HG02938 (cell line): ENCODE measurements at regions not wholly inside any gene's neighbourhood (a gene's known extent, or its start where the extent isn't known, plus 50 kb on each side); places are given as distances from the start of the nearest gene placed in this dataset.
"Not testable (repeated sequence)": the region's sequence is repeated elsewhere in the genome, so short reads cannot be mapped to it uniquely, and the experiment has no call there.

ENCODE experiments used
- ATAC-seq: cut with Tn5 transposase; IDR thresholded peaks from one replicate; pipeline ENCODE4 v1.9.1; 2021; ENCODE audit warnings: mild to moderate bottlenecking, moderate library complexity; ENCODE audit not compliant: unreplicated experiment

DNA sequence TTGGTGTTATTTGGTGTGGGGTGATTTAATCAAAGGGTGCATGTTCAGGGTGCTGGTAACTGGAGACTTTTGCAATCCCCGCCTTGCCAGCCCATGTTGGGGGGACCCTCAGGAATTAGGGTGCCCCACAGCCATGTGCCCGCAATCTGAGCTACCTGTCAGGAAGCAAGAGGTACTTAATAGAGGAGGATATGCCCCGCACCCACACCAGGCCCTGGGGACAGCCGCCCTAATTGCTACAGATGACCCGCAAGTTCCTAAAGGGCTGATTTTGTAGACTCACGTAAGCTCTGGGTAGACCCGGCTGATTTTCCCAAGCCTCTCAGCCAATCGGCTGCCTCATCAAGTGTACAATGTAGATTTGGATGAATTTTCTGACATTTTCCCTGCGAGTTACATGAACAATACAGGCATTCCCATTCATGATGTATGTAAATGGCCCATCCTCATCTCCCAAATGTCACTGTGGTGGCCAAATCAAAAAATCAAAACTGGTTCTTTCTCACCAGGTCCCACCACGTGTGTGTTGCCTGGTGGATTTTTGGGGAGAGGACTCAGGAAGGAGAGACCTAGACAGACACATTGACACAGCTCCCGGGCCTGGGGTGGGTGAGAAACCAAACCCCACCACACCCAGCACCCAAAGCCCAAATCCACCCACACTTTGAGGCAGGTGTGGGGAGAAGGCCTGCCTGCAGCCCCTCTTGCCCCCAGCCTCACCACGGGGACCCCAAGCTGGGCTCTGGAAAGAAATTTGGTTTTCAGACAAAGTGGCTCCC lies 119.2 kb upstream of the SPACA7 start:
- no peak for ATAC-seq

DNA sequence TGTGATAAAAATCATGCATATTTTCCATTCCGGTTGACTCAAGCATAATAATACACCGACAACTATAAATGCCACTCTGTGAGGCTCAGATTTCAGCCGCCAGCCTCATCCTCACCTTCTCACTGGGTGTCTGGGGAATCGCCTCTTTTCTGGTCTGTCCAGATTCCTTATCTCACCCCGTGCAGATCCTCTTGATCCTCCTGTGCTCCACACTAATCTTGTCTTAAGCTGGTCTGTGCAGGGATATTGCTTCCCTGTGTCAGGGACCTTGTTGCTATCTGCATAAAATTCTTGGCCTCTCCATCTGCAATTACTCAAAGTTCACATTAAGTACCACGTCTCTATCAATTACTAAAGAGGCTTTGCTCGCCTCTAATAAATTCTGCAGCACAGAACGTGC lies 116.6 kb upstream of the SPACA7 start:
- no peak for ATAC-seq

GRCh38 chr13:112260108-112261055 lies 115.8 kb upstream of the SPACA7 start:
- ATAC-seq = no peak

DNA sequence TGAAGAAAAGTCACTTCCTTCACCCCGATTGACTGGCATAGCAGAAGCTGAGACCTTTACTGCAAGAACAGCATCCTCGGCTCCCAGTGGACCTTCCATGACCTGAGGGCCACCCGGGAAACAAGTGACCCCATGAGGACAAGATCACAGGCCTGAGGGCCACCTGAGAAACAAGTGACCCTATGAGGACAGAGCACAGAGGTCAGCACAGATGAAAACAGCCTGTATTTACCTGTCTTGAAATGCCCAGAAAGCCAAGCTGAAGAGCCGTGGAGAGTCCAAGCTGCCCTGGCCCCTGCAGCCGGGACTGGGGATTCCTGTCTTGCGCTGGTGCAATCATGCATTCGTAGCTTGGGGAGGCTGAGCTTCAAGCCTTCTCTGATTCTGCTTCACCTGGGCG lies 114.2 kb upstream of the SPACA7 start:
- ATAC-seq = no peak

- ATAC-seq = no peak
These were observed 113.0 kb upstream of the SPACA7 start for GRCh38 chr13:112263152-112263551.

DNA sequence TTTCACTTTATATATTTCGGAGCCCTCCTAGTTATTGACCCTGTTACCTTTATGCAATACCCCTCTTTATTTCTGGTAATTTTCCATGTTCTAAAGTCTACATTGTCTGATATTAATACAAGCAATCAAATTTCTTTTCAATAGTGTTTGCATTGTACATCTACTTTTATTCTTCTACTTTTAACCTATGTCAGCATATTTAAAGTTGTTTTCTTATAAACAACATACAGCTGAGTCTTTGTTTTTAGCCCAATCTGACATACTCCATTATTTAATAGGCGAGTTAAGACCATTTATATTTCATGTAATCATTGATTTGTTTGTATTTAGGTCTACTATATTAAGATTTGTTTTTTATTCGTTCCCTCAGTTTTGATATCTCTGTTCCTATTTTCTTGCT lies 108.5 kb upstream of the SPACA7 start:
- no peak for ATAC-seq

DNA sequence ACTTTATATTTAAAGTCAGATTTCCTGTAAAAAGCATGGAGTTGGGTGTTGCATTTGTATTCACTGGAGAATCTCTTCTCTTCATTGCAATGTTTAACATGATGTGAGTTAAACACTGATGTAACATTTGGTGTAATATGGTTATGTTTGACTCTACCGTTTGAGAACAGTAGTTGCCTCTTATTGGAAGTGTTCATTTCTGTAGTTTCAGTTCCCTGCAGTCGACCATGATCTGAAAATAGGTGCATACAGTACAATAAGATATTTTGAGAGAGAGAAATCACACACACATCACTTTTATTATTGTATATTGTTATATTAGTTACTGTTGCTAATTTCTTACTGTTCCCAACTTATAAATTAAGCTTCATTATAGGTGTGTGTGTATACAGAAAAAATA lies 105.2 kb upstream of the SPACA7 start:
- peak; percentile 56 for ATAC-seq

DNA sequence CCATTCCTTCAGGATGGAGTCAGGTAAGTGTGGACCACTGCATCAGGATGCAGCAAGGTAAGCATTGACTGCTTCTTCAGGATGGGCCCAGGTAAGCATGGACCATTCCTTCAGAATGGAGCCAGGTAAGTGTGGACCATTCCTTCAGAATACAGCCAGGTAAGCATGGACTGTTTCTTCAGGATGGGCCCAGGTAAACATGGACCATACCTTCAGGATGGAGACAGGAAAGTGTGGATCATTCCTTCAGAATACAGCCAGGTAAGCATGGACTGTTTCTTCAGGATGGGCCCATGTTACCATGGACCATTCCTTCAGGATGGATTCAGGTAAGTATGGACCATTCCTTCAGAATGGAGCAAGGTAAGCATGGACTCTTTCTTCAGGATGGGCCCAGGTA lies 89.4 kb upstream of the SPACA7 start:
- not testable (repeated sequence) for ATAC-seq

GRCh38 chr13:112320303-112320702 lies 55.9 kb upstream of the SPACA7 start:
- no peak for ATAC-seq

DNA sequence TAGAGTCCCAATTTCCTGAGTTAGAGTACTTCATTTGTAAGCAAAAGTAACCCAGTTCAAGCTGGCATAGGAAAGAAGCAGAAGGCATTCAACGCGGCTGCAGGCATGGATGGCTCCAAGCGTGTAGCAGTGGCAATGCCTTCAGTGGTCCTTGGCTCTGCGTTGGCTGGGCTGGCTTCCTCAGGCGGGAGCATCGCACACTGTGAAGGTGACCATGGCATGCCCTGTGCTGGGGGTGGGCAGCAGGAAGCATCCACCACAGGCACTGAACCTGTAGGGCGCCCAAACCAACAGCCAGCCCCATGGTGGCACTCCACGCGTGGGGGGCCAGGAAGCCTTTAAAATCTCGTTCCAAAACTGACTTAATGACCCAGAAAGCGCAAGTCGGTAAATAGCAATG lies 53.6 kb upstream of the SPACA7 start:
- no peak for ATAC-seq

DNA sequence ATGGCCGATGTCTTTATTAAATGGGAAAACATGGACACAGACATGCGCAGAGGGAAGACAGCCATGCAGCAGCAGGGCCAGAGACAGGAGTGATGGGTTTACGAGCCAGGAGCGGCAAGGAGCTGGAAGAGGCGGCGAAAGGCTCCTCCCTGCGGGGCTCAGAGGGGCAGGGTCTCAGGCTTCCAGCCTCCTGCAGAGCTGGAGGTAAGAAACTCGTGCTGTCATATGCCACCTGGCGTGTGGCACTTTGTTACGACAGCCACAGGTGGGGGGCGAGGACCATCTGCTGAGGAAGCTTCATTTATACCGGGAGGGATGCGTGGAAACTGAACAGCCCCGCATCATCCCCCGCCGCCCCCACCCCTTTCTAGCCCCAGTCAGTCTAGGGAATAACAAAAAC lies 52.0 kb upstream of the SPACA7 start:
- no peak for ATAC-seq

DNA sequence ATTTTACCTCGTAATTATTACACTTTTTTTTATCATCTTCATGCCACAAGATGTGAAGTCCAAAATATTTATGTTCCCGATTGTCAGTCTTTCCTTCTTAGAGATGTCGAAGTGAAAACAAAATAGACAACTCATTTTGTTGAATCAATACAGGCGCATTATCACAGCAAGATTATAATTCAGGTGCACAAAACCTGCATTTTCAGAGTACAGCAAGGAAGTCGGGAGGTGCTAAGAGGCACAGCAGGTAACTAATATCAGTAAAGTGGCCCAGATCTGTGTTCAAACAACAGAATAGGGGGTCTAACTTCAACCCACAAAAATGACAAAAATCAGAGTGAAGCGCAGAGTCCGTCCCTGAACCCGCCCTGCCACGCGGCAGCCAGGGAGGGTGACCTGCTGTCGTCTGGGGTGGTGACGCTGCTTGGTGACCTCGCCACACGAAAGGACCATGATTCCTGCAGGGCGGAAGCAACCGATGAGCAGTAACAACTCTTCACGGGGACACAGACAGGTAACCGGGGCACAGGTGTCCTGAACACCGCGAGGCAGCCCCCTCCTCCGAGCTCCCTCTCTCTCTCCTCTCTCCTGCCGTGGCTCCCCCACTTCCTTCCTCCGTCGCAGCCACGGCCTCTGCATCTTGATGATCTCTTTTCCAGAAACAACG lies 50.9 kb upstream of the SPACA7 start:
- no peak for ATAC-seq

DNA sequence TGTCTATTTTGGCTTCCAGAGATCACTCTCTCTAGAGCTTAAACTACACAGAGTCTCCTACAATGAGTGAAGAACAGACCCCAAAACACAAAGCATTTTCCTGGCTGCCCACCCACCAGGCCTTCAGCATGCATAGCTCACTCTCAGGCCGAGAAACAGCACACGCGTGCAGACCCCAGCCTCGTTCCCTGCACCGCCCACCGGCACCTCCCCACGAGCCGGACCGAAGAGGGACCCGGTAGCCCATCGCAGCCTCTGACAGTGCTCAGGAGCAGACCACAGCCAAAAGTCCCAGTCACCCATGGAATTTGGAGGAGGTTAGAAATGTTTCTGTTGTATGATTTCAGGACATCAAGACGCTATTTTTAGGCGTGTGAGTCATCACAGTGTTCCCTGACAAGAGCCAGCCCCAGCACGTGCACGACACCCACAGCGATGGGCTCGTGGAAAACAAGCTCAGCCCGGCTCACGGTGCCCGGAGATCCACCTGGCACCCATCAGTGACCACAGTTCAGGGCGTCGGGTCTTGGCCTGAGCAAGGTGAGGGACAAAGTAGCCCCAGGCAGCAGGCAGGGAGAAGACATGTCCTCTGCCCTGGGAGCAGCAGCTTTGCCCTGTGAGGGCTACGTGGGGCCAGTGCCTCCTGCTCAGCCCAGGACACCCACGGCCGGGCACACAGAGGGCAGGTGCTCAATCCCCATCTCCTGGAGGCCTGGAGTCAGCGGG lies 50.1 kb upstream of the SPACA7 start:
- no peak for ATAC-seq
